PC-3 (cell line): ENCODE measurements at regions not wholly inside any gene's neighbourhood (a gene's known extent, or its start where the extent isn't known, plus 50 kb on each side); places are given as distances from the start of the nearest gene placed in this dataset.

ENCODE experiments used
- ATAC-seq: fragments of 200-7000 bp; cut with Tn5 transposase; 2 replicates; pipeline ENCODE4 v1.9.1; 2020; ENCODE audit warnings: mild to moderate bottlenecking, moderate library complexity
- BruUV-seq: library from RNA; stranded (reverse); fragments of 400-500 nt; replicated peaks from 2 replicates; lab custom pipeline; 2021; lab: Mats Ljungman, UMichigan
- CTCF ChIA-PET: fragments of 300-600 bp; sonication (Branson Sonifier 250); formaldehyde crosslinking; loops from one replicate; lab custom pipeline; 2022; ENCODE audit warnings: antibody characterized with exemption; lab: Charles Lee
- POLR2A ChIA-PET: fragments of 300-600 bp; sonication (Branson Sonifier 250); formaldehyde crosslinking; loops from one replicate; lab custom pipeline; 2022; ENCODE audit warnings: antibody characterized with exemption; ENCODE audit not compliant: unreplicated experiment; lab: Charles Lee
- DNase-seq: peaks from one replicate; pipeline ENCODE4 v3.0.0-alpha.2; 2015
- H2AFZ ChIP-seq: fragments of 300-600 bp; sonication (generic); 2 replicates; pipeline ENCODE4 v1.6.0; 2016; ENCODE audit warnings: antibody characterized with exemption, low read length
- H3F3A ChIP-seq: fragments of 300-600 bp; sonication (generic); one replicate; pipeline ENCODE4 v1.6.0; 2017; ENCODE audit warnings: antibody characterized with exemption, low read length, control low read depth, mild to moderate bottlenecking; ENCODE audit not compliant: unreplicated experiment
- H3K27ac ChIP-seq: fragments of 300-600 bp; sonication (generic); 2 replicates; pipeline ENCODE4 v1.5.1; 2016; ENCODE audit warnings: mild to moderate bottlenecking, low read length
- H3K27me3 ChIP-seq: fragments of 300-600 bp; sonication (generic); 2 replicates; pipeline ENCODE4 v1.6.1; 2016; ENCODE audit warnings: low read length, mixed read lengths
- H3K36me3 ChIP-seq: fragments of 300-600 bp; sonication (generic); 2 replicates; pipeline ENCODE4 v1.6.1; 2016; ENCODE audit warnings: low read depth, mixed run types, low read length, mixed read lengths
- H3K4me1 ChIP-seq: fragments of 300-600 bp; sonication (generic); 2 replicates; pipeline ENCODE4 v1.5.1; 2016; ENCODE audit warnings: low read length; ENCODE audit not compliant: insufficient read depth
- H3K4me2 ChIP-seq: fragments of 300-600 bp; sonication (generic); 2 replicates; pipeline ENCODE4 v1.6.0; 2016; ENCODE audit warnings: low read length
- H3K4me3 ChIP-seq: fragments of 300-600 bp; sonication (generic); 2 replicates; pipeline ENCODE4 v1.5.1; 2016; ENCODE audit warnings: mild to moderate bottlenecking, low read length, mixed read lengths
- H3K79me2 ChIP-seq: fragments of 300-600 bp; sonication (generic); 2 replicates; pipeline ENCODE4 v1.6.1; 2017; ENCODE audit warnings: low read length, mixed read lengths
- H3K9ac ChIP-seq: fragments of 300-600 bp; sonication (generic); 2 replicates; pipeline ENCODE4 v1.6.0; 2016; ENCODE audit warnings: mild to moderate bottlenecking, low read length
- H3K9me2 ChIP-seq: fragments of 300-600 bp; sonication (generic); replicated peaks from 2 replicates; pipeline ENCODE4 v1.6.1; 2016; ENCODE audit warnings: mixed run types, low read length, mixed read lengths
- H3K9me3 ChIP-seq: fragments of 300-600 bp; sonication (generic); 2 replicates; pipeline ENCODE4 v1.6.1; 2016; ENCODE audit warnings: low read length, mixed read lengths
- H4K20me1 ChIP-seq: fragments of 300-600 bp; sonication (generic); 2 replicates; pipeline ENCODE4 v1.6.1; 2016; ENCODE audit warnings: low read length, mixed read lengths
- EZH2 ChIP-seq: fragments of 300-600 bp; sonication (generic); IDR thresholded peaks from one replicate; pipeline ENCODE4 v1.6.1; 2017; ENCODE audit warnings: antibody characterized with exemption, mild to moderate bottlenecking, low read length; ENCODE audit not compliant: unreplicated experiment
- EZH2phosphoT487 ChIP-seq: fragments of 300-600 bp; sonication (generic); IDR thresholded peaks from 2 replicates; pipeline ENCODE4 v1.6.1; 2018; ENCODE audit warnings: mild to moderate bottlenecking, antibody characterized with exemption, low read length, borderline replicate concordance
- intact Hi-C: fragments of 100-400 bp; cut with micrococcal nuclease; formaldehyde crosslinking; loops from 2 replicates; pipeline ENCODE4 v1.9.0; 2023
- TF ChIP-seq, protein P1 (sequence below): fragments of 300-600 bp; sonication (generic); conservative IDR thresholded peaks from 2 replicates; pipeline ENCODE4 v1.5.1; 2017; ENCODE audit warnings: antibody characterized with exemption, low read depth, mild to moderate bottlenecking, low read length

DNA sequence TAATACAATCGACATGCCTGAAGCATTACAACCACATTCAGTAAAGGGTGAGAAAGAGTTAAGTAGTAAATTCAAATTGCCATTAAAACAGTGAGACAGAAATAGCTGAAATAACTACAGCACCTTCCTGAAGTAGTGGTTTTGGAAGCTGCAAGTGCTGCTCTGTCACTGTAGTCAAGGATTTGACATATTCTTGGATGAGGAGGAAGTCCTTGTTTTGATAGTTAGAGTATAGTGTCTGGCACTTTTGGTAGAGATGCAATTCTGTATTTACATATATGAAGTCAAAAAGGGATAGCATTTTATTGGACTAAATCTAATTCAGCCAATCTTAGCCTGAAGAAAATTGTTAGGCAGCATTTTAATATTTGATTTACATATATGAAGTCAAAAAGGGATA lies 1559.6 kb downstream of the TECRL start:
- H3K4me1 ChIP-seq = no peaks in the 10 kb centered on the region
- no peak for TF ChIP-seq EZH2
- TF ChIP-seq EZH2phosphoT487 = no peak
- TF ChIP-seq, protein P1, sequence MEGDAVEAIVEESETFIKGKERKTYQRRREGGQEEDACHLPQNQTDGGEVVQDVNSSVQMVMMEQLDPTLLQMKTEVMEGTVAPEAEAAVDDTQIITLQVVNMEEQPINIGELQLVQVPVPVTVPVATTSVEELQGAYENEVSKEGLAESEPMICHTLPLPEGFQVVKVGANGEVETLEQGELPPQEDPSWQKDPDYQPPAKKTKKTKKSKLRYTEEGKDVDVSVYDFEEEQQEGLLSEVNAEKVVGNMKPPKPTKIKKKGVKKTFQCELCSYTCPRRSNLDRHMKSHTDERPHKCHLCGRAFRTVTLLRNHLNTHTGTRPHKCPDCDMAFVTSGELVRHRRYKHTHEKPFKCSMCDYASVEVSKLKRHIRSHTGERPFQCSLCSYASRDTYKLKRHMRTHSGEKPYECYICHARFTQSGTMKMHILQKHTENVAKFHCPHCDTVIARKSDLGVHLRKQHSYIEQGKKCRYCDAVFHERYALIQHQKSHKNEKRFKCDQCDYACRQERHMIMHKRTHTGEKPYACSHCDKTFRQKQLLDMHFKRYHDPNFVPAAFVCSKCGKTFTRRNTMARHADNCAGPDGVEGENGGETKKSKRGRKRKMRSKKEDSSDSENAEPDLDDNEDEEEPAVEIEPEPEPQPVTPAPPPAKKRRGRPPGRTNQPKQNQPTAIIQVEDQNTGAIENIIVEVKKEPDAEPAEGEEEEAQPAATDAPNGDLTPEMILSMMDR = no peak
- no peak overlapping the region for H3K4me3 ChIP-seq
- H3K36me3 ChIP-seq = no peaks in the 10 kb centered on the region
- H4K20me1 ChIP-seq = no peaks in the 10 kb centered on the region
- H3K9me2 ChIP-seq = no peaks in the 10 kb centered on the region
- intact Hi-C loops = no loop called here
- no peaks in the 10 kb centered on the region for H3K27me3 ChIP-seq
- H3K27ac ChIP-seq = no peak overlapping the region
- CTCF ChIA-PET = no interaction called here
- no peak overlapping the region for H2AFZ ChIP-seq
- H3K4me2 ChIP-seq = no peak overlapping the region
- no peak overlapping the region for H3K9ac ChIP-seq
- no peaks in the 10 kb centered on the region for H3F3A ChIP-seq
- H3K9me3 ChIP-seq = no peaks in the 10 kb centered on the region
- ATAC-seq (no peak), DNase-seq (no peak)
- no peaks in the 10 kb centered on the region for H3K79me2 ChIP-seq
- POLR2A ChIA-PET = interaction anchor here (0.5 kb wide), 1 partner anchor 9 kb away, joined by 3 read pairs; no protein-coding TSS in a partner anchor
- BruUV-seq = no TSS peak

DNA sequence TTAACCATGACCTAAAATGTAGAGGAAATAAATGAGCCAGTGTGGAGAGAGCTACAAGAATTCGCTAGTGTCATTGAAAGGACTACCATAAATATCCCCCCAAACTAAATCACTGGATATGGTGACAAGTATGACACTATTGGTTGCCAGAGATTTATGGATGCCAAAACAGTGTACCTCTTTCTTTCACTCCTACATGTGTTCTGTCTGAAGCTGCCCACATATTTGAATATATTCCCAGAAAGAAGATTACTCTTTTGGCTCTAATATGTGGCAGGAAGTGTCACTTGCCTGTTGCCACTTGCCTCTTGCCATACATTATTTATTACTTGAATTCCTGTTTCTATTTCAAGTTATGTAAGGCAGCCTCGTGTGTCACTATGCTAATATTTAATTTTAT lies 1573.6 kb downstream of the TECRL start:
- no peaks in the 10 kb centered on the region for H3K4me1 ChIP-seq
- H3K4me2 ChIP-seq = no peak overlapping the region
- no peaks in the 10 kb centered on the region for H3K36me3 ChIP-seq
- intact Hi-C loops = no loop called here
- DNase-seq (no peak), ATAC-seq (no peak)
- H3K27me3 ChIP-seq = no peaks in the 10 kb centered on the region
- H3F3A ChIP-seq = no peaks in the 10 kb centered on the region
- no peaks in the 10 kb centered on the region for H3K9me3 ChIP-seq
- no peak overlapping the region for H3K27ac ChIP-seq
- no peak overlapping the region for H2AFZ ChIP-seq
- H3K9me2 ChIP-seq = no peaks in the 10 kb centered on the region
- TF ChIP-seq, protein P1 = no peak
- TF ChIP-seq EZH2 (no peak), EZH2phosphoT487 (no peak)
- no peak overlapping the region for H3K9ac ChIP-seq
- H4K20me1 ChIP-seq = no peaks in the 10 kb centered on the region
- ChIA-PET CTCF (no interaction called here), POLR2A (no interaction called here)
- no peak overlapping the region for H3K4me3 ChIP-seq
- H3K79me2 ChIP-seq = no peaks in the 10 kb centered on the region
- BruUV-seq = no TSS peak

DNA sequence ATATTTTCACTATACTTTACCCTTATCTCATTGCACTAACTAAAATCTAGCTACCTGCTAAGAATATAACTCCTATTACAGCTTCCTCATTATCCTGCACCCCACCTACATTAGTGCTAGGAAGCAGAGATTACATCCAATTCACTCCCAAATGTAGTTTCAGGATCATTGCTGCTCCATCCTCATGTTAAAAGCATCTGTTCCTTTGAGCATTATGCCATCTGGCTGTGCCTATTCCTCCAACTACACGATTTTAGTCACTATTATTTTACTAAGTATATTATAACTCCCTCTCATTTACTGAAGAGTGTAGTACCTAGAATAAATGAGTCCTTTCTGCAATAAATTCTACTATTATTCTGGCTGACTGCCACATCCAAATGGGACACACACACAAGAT lies 1586.9 kb downstream of the TECRL start:
- H3K9ac ChIP-seq = no peak overlapping the region
- DNase-seq (no peak), ATAC-seq (no peak)
- no peak overlapping the region for H2AFZ ChIP-seq
- no peaks in the 10 kb centered on the region for H3K4me1 ChIP-seq
- no peaks in the 10 kb centered on the region for H3K27me3 ChIP-seq
- BruUV-seq = no TSS peak
- POLR2A ChIA-PET = no interaction called here
- H3F3A ChIP-seq = no peaks in the 10 kb centered on the region
- intact Hi-C loops = no loop called here
- H3K9me3 ChIP-seq = no peaks in the 10 kb centered on the region
- H3K4me2 ChIP-seq = no peak overlapping the region
- no peaks in the 10 kb centered on the region for H3K36me3 ChIP-seq
- H3K4me3 ChIP-seq = no peak overlapping the region
- no peak for TF ChIP-seq EZH2phosphoT487
- TF ChIP-seq EZH2 = no peak
- TF ChIP-seq, protein P1 = no peak
- no peaks in the 10 kb centered on the region for H3K79me2 ChIP-seq
- CTCF ChIA-PET = no interaction called here
- H4K20me1 ChIP-seq = no peaks in the 10 kb centered on the region
- H3K9me2 ChIP-seq = no peaks in the 10 kb centered on the region
- H3K27ac ChIP-seq = no peak overlapping the region
